GF-D8 (cell line): ENCODE measurements at regions not wholly inside any gene's neighbourhood (a gene's known extent, or its start where the extent isn't known, plus 50 kb on each side); places are given as distances from the start of the nearest gene placed in this dataset.

Experiments
- DNase-seq: peaks from one replicate; lab custom pipeline; 2025; lab: John Stamatoyannopoulos, UW

GRCh38 chr7:41039981-41040380 lies 662.9 kb downstream of the INHBA start:
- no peak for DNase-seq

- no peak for DNase-seq
Observed at GRCh38 chr7:41039386-41039953, 663.4 kb downstream of the INHBA start.

- DNase-seq, result no peak
Observed at GRCh38 chr7:41038211-41038610, 664.7 kb downstream of the INHBA start.

GRCh38 chr7:41037691-41038090 lies 665.2 kb downstream of the INHBA start:
- DNase-seq, result no peak

- DNase-seq, result no peak
Observed at GRCh38 chr7:41035794-41036193, 667.1 kb downstream of the INHBA start.

- DNase-seq, result no peak
Observed at GRCh38 chr7:41033500-41033899, 669.4 kb downstream of the INHBA start.

- DNase-seq, result no peak
Observed at GRCh38 chr7:41030673-41031072, 672.2 kb downstream of the INHBA start.

GRCh38 chr7:41029072-41029499 lies 673.8 kb downstream of the INHBA start:
- DNase-seq, result no peak

- DNase-seq, result no peak
Observed at GRCh38 chr7:41028580-41028979, 674.3 kb downstream of the INHBA start.

- no peak for DNase-seq
Observed at GRCh38 chr7:41027428-41028115, 675.3 kb downstream of the INHBA start.

- DNase-seq, result no peak
Observed at GRCh38 chr7:41024126-41024525, 678.8 kb downstream of the INHBA start.

- no peak for DNase-seq
Observed at GRCh38 chr7:41020056-41020455, 682.8 kb downstream of the INHBA start.

GRCh38 chr7:41013117-41013516 lies 689.8 kb downstream of the INHBA start:
- no peak for DNase-seq

GRCh38 chr7:41012041-41012440 lies 690.8 kb downstream of the INHBA start:
- no peak for DNase-seq

- DNase-seq, result no peak
Observed at GRCh38 chr7:41010967-41011366, 691.9 kb downstream of the INHBA start.

GRCh38 chr7:41010418-41010817 lies 692.5 kb downstream of the INHBA start:
- DNase-seq, result no peak

- no peak for DNase-seq
Observed at GRCh38 chr7:41007811-41008210, 695.1 kb downstream of the INHBA start.

GRCh38 chr7:41007351-41007751 lies 695.5 kb downstream of the INHBA start:
- no peak for DNase-seq

GRCh38 chr7:41006306-41006995 lies 696.4 kb downstream of the INHBA start:
- DNase-seq, result no peak

GRCh38 chr7:41005374-41005901 lies 697.5 kb downstream of the INHBA start:
- no peak for DNase-seq

GRCh38 chr7:41003977-41004376 lies 698.9 kb downstream of the INHBA start:
- DNase-seq, result no peak

GRCh38 chr7:41003611-41003940 lies 699.3 kb downstream of the INHBA start:
- DNase-seq, result no peak
